ENCODE measurements at regions not wholly inside any gene's neighbourhood (a gene's known extent, or its start where the extent isn't known, plus 50 kb on each side); places are given as distances from the start of the nearest gene placed in this dataset.

DNA sequence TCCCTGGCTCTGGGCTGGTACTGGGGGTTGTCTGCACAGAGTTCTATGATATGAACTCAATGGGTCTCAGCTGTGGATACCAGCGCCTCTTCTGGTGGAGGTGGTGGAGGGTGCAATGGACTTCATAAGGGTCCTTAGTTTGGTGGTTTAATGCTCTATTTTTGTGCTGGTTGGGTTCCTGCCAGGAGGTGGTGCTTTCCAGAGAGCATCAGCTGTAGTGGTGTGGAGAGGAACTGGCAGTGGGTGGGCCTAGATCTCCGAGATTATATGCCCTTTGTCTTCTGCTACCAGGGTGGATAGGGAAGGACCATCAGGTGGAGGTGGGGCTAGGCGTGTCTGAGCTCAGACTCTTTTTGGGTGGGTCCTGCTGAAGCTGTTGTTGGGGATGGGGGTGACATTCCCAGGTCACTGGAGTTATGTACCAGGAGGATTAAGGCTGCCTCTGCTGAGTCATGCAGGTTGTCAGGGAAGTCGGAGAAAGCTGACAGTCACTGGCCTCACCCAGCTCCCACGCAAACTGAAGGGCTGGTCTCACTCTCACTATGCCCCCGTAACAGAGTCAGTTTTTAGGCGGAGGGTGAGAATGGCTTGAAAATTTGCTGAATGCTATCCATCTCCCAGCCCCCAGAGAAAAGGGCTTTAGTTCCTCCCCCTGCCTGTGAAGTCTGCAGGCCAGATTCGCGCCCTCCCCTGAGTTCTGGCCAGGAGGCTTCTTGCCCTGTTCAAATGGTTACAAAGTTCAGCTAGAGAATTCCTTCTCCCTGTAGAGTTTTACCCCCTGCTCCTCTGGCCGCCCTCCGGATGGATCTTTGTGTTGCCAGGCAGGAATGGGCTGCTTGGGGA is 902.9 kb downstream of the LTN1 start:
- DNase-seq = no peak
- H3K4me1 Mint-ChIP-seq = no peaks in the 10 kb centered on the region
- no peaks in the 10 kb centered on the region for H3K9me3 ChIP-seq (ENCODE audit: control insufficient read depth, low read length, poor library complexity, severe bottlenecking)
- no peak for ATAC-seq
- H3K27ac Mint-ChIP-seq = no peak overlapping the region
- no peaks in the 10 kb centered on the region for H3K36me3 Mint-ChIP-seq (ENCODE audit: low read depth)
- H3K27me3 Mint-ChIP-seq = no peaks in the 10 kb centered on the region
- no peak overlapping the region for H3K4me3 Mint-ChIP-seq

- no peaks in the 10 kb centered on the region for H3K9me3 ChIP-seq (ENCODE audit: control insufficient read depth, low read length, poor library complexity, severe bottlenecking)
- no peaks in the 10 kb centered on the region for H3K27me3 Mint-ChIP-seq
- no peaks in the 10 kb centered on the region for H3K4me1 Mint-ChIP-seq
- no peak overlapping the region for H3K4me3 Mint-ChIP-seq
- no peaks in the 10 kb centered on the region for H3K36me3 Mint-ChIP-seq (ENCODE audit: low read depth)
- no peak overlapping the region for H3K27ac Mint-ChIP-seq
- DNase-seq = no peak
- ATAC-seq = no peak
Observed at GRCh38 chr21:28086861-28087581, 905.7 kb downstream of the LTN1 start.

DNA sequence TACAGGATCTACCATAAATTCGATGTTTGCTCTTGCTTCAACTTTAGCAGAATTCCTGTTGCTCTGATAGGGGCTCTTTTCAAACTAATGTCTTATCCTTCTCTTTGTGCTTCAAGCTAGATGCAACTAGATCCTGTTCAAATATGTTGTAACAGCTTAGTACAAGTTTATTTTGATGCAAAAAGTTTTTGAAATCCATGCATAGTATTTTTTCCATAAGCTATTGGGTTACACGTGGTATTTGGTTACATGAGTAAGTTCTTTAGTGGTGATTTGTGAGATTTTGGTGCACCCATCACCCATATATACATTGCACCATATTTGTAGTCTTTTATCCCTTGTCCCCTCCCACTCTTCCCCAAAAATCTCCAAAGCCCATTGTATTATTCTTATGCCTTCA is 907.7 kb downstream of the LTN1 start:
- Mint-ChIP-seq H3K4me1 (no peaks in the 10 kb centered on the region), H3K36me3 (ENCODE audit: low read depth) (no peaks in the 10 kb centered on the region), H3K27ac (no peak overlapping the region), H3K27me3 (no peaks in the 10 kb centered on the region), H3K4me3 (no peak overlapping the region)
- no peak for DNase-seq
- H3K9me3 ChIP-seq (ENCODE audit: control insufficient read depth, low read length, poor library complexity, severe bottlenecking) = no peaks in the 10 kb centered on the region
- ATAC-seq = no peak

DNA sequence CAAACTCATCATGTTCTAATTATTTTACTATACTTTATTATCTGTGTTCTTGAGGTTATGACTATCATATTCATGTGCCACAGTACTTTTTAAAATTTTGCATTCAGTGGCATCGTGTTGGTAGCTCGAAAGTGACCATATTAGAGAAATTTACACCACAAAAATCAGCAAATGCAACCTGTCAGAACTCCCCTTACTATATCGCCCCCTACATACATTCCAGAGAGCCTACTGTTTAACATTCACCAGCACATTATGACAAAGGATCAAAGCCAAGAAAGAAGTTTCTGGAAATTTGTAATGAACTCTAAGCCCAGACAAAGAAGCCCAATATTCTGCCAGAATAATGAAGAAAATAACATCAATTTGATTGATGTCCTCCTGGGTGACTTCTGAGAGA is 909.3 kb downstream of the LTN1 start:
- Mint-ChIP-seq H3K4me3 (no peak overlapping the region), H3K36me3 (ENCODE audit: low read depth) (no peaks in the 10 kb centered on the region), H3K4me1 (no peaks in the 10 kb centered on the region), H3K27me3 (no peaks in the 10 kb centered on the region), H3K27ac (no peak overlapping the region)
- DNase-seq = no peak
- no peaks in the 10 kb centered on the region for H3K9me3 ChIP-seq (ENCODE audit: control insufficient read depth, low read length, poor library complexity, severe bottlenecking)
- ATAC-seq = no peak

- no peaks in the 10 kb centered on the region for H3K36me3 Mint-ChIP-seq (ENCODE audit: low read depth)
- H3K27me3 Mint-ChIP-seq = peaks cover 4% of the 10 kb centered on the region
- no peak overlapping the region for H3K4me3 Mint-ChIP-seq
- H3K9me3 ChIP-seq (ENCODE audit: control insufficient read depth, low read length, poor library complexity, severe bottlenecking) = no peaks in the 10 kb centered on the region
- H3K4me1 Mint-ChIP-seq = no peaks in the 10 kb centered on the region
- ATAC-seq (no peak), DNase-seq (no peak)
- H3K27ac Mint-ChIP-seq = no peak overlapping the region
Observed at GRCh38 chr21:28078126-28078525, 914.6 kb downstream of the LTN1 start.

DNA sequence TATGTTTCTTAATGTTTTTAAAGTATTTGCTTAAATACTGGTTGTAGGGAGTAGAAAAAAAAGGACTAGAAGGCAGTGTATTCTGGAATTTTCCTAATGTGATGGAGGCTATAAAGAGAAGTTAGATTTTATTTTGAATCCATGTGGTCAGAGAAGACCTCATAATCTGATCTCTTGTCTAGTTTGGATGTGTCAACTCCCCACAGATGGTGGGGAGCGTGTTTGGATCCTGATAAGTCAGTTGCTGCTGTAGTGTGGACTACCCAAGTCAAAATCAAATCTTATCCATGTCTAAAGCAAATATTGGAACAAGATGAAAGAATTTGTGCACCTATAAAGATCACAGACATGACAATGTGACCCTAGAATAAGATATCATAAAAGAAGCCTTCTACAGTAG is 918.0 kb downstream of the LTN1 start:
- ATAC-seq (no peak), DNase-seq (no peak)
- H3K4me3 Mint-ChIP-seq = no peak overlapping the region
- H3K9me3 ChIP-seq (ENCODE audit: control insufficient read depth, low read length, poor library complexity, severe bottlenecking) = no peaks in the 10 kb centered on the region
- H3K27ac Mint-ChIP-seq = no peak overlapping the region
- no peaks in the 10 kb centered on the region for H3K4me1 Mint-ChIP-seq
- H3K27me3 Mint-ChIP-seq = peaks cover 4% of the 10 kb centered on the region
- no peaks in the 10 kb centered on the region for H3K36me3 Mint-ChIP-seq (ENCODE audit: low read depth)

- peaks cover 4% of the 10 kb centered on the region for H3K27me3 Mint-ChIP-seq
- H3K36me3 Mint-ChIP-seq (ENCODE audit: low read depth) = no peaks in the 10 kb centered on the region
- no peaks in the 10 kb centered on the region for H3K4me1 Mint-ChIP-seq
- no peak for ATAC-seq
- DNase-seq = no peak
- H3K9me3 ChIP-seq (ENCODE audit: control insufficient read depth, low read length, poor library complexity, severe bottlenecking) = no peaks in the 10 kb centered on the region
- no peak overlapping the region for H3K27ac Mint-ChIP-seq
- H3K4me3 Mint-ChIP-seq = no peak overlapping the region
Observed at GRCh38 chr21:28072601-28073000, 920.1 kb downstream of the LTN1 start.

- ATAC-seq (no peak), DNase-seq (no peak)
- H3K36me3 Mint-ChIP-seq (ENCODE audit: low read depth) = no peaks in the 10 kb centered on the region
- no peaks in the 10 kb centered on the region for H3K9me3 ChIP-seq (ENCODE audit: control insufficient read depth, low read length, poor library complexity, severe bottlenecking)
- H3K27me3 Mint-ChIP-seq = no peaks in the 10 kb centered on the region
- no peak overlapping the region for H3K27ac Mint-ChIP-seq
- H3K4me3 Mint-ChIP-seq = no peak overlapping the region
- no peaks in the 10 kb centered on the region for H3K4me1 Mint-ChIP-seq
Observed at GRCh38 chr21:28069450-28069923, 923.2 kb downstream of the LTN1 start.

- no peak overlapping the region for H3K27ac Mint-ChIP-seq
- H3K4me1 Mint-ChIP-seq = no peaks in the 10 kb centered on the region
- DNase-seq (no peak), ATAC-seq (no peak)
- H3K36me3 Mint-ChIP-seq (ENCODE audit: low read depth) = no peaks in the 10 kb centered on the region
- H3K9me3 ChIP-seq (ENCODE audit: control insufficient read depth, low read length, poor library complexity, severe bottlenecking) = no peaks in the 10 kb centered on the region
- H3K27me3 Mint-ChIP-seq = no peaks in the 10 kb centered on the region
- no peak overlapping the region for H3K4me3 Mint-ChIP-seq
Observed at GRCh38 chr21:28068455-28069358, 924.0 kb downstream of the LTN1 start.

- Mint-ChIP-seq H3K36me3 (ENCODE audit: low read depth) (no peaks in the 10 kb centered on the region), H3K27ac (no peak overlapping the region), H3K4me1 (no peaks in the 10 kb centered on the region), H3K27me3 (no peaks in the 10 kb centered on the region), H3K4me3 (no peak overlapping the region)
- ATAC-seq (no peak), DNase-seq (no peak)
- H3K9me3 ChIP-seq (ENCODE audit: control insufficient read depth, low read length, poor library complexity, severe bottlenecking) = no peaks in the 10 kb centered on the region
Observed at GRCh38 chr21:28066596-28067387, 925.9 kb downstream of the LTN1 start.

DNA sequence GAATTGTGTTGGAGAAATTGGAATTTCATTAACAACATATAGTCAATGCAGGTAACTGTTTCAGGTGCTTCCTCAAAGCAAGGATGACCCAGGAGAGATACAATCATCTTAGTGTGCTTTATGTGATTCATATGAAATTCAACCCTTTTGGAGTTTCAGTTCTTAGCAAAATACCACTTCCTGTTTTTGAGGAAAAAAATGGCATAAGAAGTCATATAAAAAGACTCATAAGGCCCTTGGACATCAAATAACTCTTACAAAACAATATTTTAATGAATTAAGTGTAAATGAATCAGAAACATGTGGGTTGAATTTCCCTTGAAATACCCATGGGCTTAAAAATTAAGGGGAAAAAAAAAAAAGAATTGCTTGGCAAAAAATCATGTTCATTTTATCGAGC is 926.6 kb downstream of the LTN1 start:
- Mint-ChIP-seq H3K4me3 (no peak overlapping the region), H3K27me3 (no peaks in the 10 kb centered on the region), H3K4me1 (no peaks in the 10 kb centered on the region), H3K36me3 (ENCODE audit: low read depth) (no peaks in the 10 kb centered on the region), H3K27ac (no peak overlapping the region)
- ATAC-seq (no peak), DNase-seq (no peak)
- H3K9me3 ChIP-seq (ENCODE audit: control insufficient read depth, low read length, poor library complexity, severe bottlenecking) = no peaks in the 10 kb centered on the region

GRCh38 chr21:28063241-28064216 is 929.1 kb downstream of the LTN1 start:
- no peaks in the 10 kb centered on the region for H3K36me3 Mint-ChIP-seq (ENCODE audit: low read depth)
- no peak overlapping the region for H3K27ac Mint-ChIP-seq
- H3K4me3 Mint-ChIP-seq = no peak overlapping the region
- ATAC-seq (no peak), DNase-seq (no peak)
- no peaks in the 10 kb centered on the region for H3K4me1 Mint-ChIP-seq
- H3K9me3 ChIP-seq (ENCODE audit: control insufficient read depth, low read length, poor library complexity, severe bottlenecking) = no peaks in the 10 kb centered on the region
- no peaks in the 10 kb centered on the region for H3K27me3 Mint-ChIP-seq
